GM18520 (cell line): ENCODE measurements at regions not wholly inside any gene's neighbourhood (a gene's known extent, or its start where the extent isn't known, plus 50 kb on each side); places are given as distances from the start of the nearest gene placed in this dataset.
"Not testable (repeated sequence)": the region's sequence is repeated elsewhere in the genome, so short reads cannot be mapped to it uniquely, and the experiment has no call there.

Experiments used
- ATAC-seq: cut with Tn5 transposase; IDR thresholded peaks from one replicate; pipeline ENCODE4 v1.9.1; 2021; ENCODE audit not compliant: unreplicated experiment

GRCh38 chr14:62468946-62469345 lies 576.3 kb downstream of the KCNH5 start:
- no peak for ATAC-seq

GRCh38 chr14:62470935-62471334 lies 574.3 kb downstream of the KCNH5 start:
- no peak for ATAC-seq

- ATAC-seq: no peak
Measured at GRCh38 chr14:62491146-62491545, 554.1 kb downstream of the KCNH5 start.

GRCh38 chr14:62497708-62498107 lies 547.5 kb downstream of the KCNH5 start:
- ATAC-seq: no peak

- no peak for ATAC-seq
Measured at GRCh38 chr14:62501021-62501750, 544.1 kb downstream of the KCNH5 start.

- no peak for ATAC-seq
Measured at GRCh38 chr14:62505045-62505444, 540.2 kb downstream of the KCNH5 start.

- ATAC-seq: not testable (repeated sequence)
Measured at GRCh38 chr14:62521309-62521708, 523.9 kb downstream of the KCNH5 start.

- no peak for ATAC-seq
Measured at GRCh38 chr14:62528296-62528695, 517.0 kb downstream of the KCNH5 start.

GRCh38 chr14:62532181-62532580 lies 513.1 kb downstream of the KCNH5 start:
- ATAC-seq: no peak

GRCh38 chr14:62546862-62547474 lies 498.3 kb downstream of the KCNH5 start:
- ATAC-seq: no peak

GRCh38 chr14:62557416-62557815 lies 487.8 kb downstream of the KCNH5 start:
- ATAC-seq: no peak

- no peak for ATAC-seq
Measured at GRCh38 chr14:62558451-62558850, 486.8 kb downstream of the KCNH5 start.

GRCh38 chr14:62585247-62585646 lies 460.0 kb downstream of the KCNH5 start:
- no peak for ATAC-seq

GRCh38 chr14:62592877-62593276 lies 452.4 kb downstream of the KCNH5 start:
- ATAC-seq: no peak

GRCh38 chr14:62597143-62597542 lies 448.1 kb downstream of the KCNH5 start:
- no peak for ATAC-seq

- ATAC-seq: no peak
Measured at GRCh38 chr14:62599616-62600385, 445.5 kb downstream of the KCNH5 start.

- no peak for ATAC-seq
Measured at GRCh38 chr14:62602712-62603111, 442.5 kb downstream of the KCNH5 start.

- ATAC-seq: no peak
Measured at GRCh38 chr14:62604524-62604923, 440.7 kb downstream of the KCNH5 start.

- ATAC-seq: no peak
Measured at GRCh38 chr14:62614122-62614521, 431.1 kb downstream of the KCNH5 start.

- ATAC-seq: no peak
Measured at GRCh38 chr14:62616668-62617067, 428.6 kb downstream of the KCNH5 start.

- no peak for ATAC-seq
Measured at GRCh38 chr14:62626416-62626815, 418.8 kb downstream of the KCNH5 start.

- ATAC-seq: no peak
Measured at GRCh38 chr14:62629176-62629725, 416.0 kb downstream of the KCNH5 start.
